ENCODE measurements at regions not wholly inside any gene's neighbourhood (a gene's known extent, or its start where the extent isn't known, plus 50 kb on each side); places are given as distances from the start of the nearest gene placed in this dataset.

DNA sequence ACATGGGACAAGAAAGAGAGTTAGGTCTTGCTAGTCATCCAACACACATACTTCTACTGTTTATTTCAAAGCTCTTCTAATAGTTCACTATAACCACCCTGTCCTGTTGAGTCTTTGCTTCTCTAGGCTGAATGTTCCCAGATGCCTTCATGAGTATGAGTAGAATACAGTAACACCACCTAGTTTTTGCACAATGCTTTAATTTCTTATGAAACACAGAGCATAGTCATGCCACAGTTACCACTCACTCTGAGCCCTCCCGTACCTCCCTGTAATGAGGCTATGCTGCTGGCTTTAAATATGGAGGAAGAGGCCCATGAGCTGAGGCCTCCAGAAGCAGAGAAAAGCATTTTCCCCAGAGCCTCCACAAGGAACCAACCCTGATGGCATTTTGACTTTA, 75.0 kb upstream of the SLC1A3 start:
- H3K56ac ChIP-seq (ENCODE audit: extremely low read depth, insufficient read depth, low read length) = no peak overlapping the region
- H2BK15ac ChIP-seq (ENCODE audit: low read depth, low read length) = no peak overlapping the region
- no peak overlapping the region for H2BK120ac ChIP-seq (ENCODE audit: low read depth, low read length)
- in situ Hi-C loops (cut with MboI; ENCODE audit: low sequenced_read_pairs) (no loop called here), intact Hi-C loops (cut with micrococcal nuclease) (no loop called here), dilution Hi-C loops (cut with HindIII; ENCODE audit: low sequenced_read_pairs, unreplicated experiment) (no loop called here)
- no peaks in the 10 kb centered on the region for H3K4me1 ChIP-seq (ENCODE audit: control insufficient read depth, insufficient read depth, low read length)
- ChIA-PET POLR2A (ENCODE audit: unreplicated experiment) (no interaction called here), CTCF (interaction anchor here (0.6 kb wide), 1 partner anchor 208 kb away, joined by 3 read pairs; no protein-coding TSS in a partner anchor)
- H3K14ac ChIP-seq (replicated peaks; ENCODE audit: low read depth, low read length) = no peak overlapping the region
- no peak overlapping the region for H3K9ac ChIP-seq (ENCODE audit: low read depth, low read length)
- ATAC-seq (ENCODE audit: low read depth) (no peak), DNase-seq (no peak)
- no peak for TF ChIP-seq MXI1 (IDR thresholded peaks at IDR 0.05; ENCODE audit: borderline replicate concordance, low read depth, low read length)
- no peaks in the 10 kb centered on the region for H3K9me1 ChIP-seq (ENCODE audit: insufficient read depth, low read length)
- peaks cover 8% of the 10 kb centered on the region for H3K27me3 ChIP-seq (ENCODE audit: control insufficient read depth, insufficient read depth, low read length)
- no peak overlapping the region for H4K5ac ChIP-seq (ENCODE audit: low read depth, low read length)
- no peaks in the 10 kb centered on the region for H3K9me3 ChIP-seq (ENCODE audit: control insufficient read depth, insufficient read depth, low read length)
- BruUV-seq (replicated peaks) = no TSS peak
- H3K27ac ChIP-seq (ENCODE audit: insufficient read depth, low read length) = no peak overlapping the region
- H2AK5ac ChIP-seq (ENCODE audit: low read depth, low read length) = no peak overlapping the region
- H3K36me3 ChIP-seq (ENCODE audit: control insufficient read depth, insufficient read depth, low read length) = no peaks in the 10 kb centered on the region
- H2AK9ac ChIP-seq (replicated peaks; ENCODE audit: low read depth, low read length, poor library complexity) = no peak overlapping the region
- no peak overlapping the region for H2BK5ac ChIP-seq (ENCODE audit: low read depth, low read length, poor library complexity, severe bottlenecking)
- H2BK20ac ChIP-seq (ENCODE audit: low read depth, low read length) = no peak overlapping the region
- H3K79me1 ChIP-seq (ENCODE audit: low read depth in 1 of 2, low read length in 2 of 2) = no peaks in the 10 kb centered on the region
- H3K18ac ChIP-seq (ENCODE audit: low read depth, low read length) = no peak overlapping the region
- no CpG with 5 or more reads among the region's 1 CpG for WGBS, 2 experiments (ENCODE audit: extremely low coverage in 2 of 2, insufficient read length in 1 of 2)
- no peak overlapping the region for H3K4ac ChIP-seq (ENCODE audit: low read depth, low read length)
- no peak overlapping the region for H3K4me3 ChIP-seq (ENCODE audit: insufficient read depth, low read depth, low read length)
- H4K8ac ChIP-seq (ENCODE audit: low read depth in 2 of 2, low read length in 2 of 2) = no peak overlapping the region
- no peak overlapping the region for H3K23ac ChIP-seq (ENCODE audit: low read depth, low read length)
- no peak overlapping the region for H4K91ac ChIP-seq (ENCODE audit: insufficient read depth, low read depth, low read length)
- no peak overlapping the region for H2AFZ ChIP-seq (replicated peaks; ENCODE audit: low read length, poor library complexity)
- no peak overlapping the region for H3K4me2 ChIP-seq (ENCODE audit: low read depth, low read length)
- no peaks in the 10 kb centered on the region for H4K20me1 ChIP-seq (ENCODE audit: insufficient read depth, low read length)

Data from IMR-90 (cell line).